DND-41 (cell line): ENCODE measurements at regions not wholly inside any gene's neighbourhood (a gene's known extent, or its start where the extent isn't known, plus 50 kb on each side); places are given as distances from the start of the nearest gene placed in this dataset.

ENCODE experiments used
- EZH2 ChIP-seq: IDR thresholded peaks from 3 replicates; pipeline ENCODE4 v1.6.1; 2012; ENCODE audit warnings: borderline replicate concordance, low read depth, mild to moderate bottlenecking, moderate library complexity, low read length, inconsistent platforms; ENCODE audit not compliant: severe bottlenecking
- TF ChIP-seq, protein P1 (sequence below): IDR thresholded peaks from 2 replicates; pipeline ENCODE4 v1.5.1; 2012; ENCODE audit warnings: borderline replicate concordance, low read length, moderate library complexity, mild to moderate bottlenecking; ENCODE audit not compliant: poor library complexity, severe bottlenecking; ENCODE audit errors: extremely low read depth

DNA sequence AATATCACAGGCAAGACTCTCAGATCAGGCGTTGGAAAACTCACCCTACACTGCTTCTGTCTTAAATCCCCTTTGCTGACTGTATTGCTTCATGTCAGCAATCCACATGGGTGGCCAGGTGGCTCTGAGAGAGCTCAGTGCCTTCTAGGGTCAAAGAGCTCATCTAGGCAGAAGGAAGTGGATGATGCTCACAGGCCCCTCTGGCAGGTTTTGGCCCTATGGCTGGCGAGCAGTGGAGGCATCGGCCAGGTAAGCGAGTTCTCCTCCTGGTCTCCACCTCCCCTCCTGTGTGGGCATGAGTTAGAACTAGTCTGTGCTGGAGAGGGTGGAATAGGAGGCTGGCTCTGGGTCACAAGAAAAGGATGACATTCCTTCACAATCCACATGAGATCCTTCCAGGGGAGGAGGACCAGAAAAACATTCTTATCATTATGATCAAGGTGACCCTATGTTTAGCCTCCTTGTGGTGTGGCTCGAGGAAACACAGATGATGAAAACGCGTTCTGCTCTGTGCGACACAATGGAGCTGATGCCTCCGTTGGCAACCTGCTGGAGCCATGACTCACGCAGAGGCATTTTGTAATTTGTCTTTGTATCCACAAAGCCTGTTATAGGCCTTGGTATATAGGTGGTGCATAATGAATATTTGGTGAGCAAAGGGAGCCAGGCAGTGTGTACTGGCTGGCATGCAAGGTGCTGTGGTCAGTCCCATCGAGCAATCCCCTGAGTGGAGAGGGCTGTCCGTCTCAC, 264.6 kb upstream of the RAB4A start:
- TF ChIP-seq EZH2, result no peak
- TF ChIP-seq, protein P1, sequence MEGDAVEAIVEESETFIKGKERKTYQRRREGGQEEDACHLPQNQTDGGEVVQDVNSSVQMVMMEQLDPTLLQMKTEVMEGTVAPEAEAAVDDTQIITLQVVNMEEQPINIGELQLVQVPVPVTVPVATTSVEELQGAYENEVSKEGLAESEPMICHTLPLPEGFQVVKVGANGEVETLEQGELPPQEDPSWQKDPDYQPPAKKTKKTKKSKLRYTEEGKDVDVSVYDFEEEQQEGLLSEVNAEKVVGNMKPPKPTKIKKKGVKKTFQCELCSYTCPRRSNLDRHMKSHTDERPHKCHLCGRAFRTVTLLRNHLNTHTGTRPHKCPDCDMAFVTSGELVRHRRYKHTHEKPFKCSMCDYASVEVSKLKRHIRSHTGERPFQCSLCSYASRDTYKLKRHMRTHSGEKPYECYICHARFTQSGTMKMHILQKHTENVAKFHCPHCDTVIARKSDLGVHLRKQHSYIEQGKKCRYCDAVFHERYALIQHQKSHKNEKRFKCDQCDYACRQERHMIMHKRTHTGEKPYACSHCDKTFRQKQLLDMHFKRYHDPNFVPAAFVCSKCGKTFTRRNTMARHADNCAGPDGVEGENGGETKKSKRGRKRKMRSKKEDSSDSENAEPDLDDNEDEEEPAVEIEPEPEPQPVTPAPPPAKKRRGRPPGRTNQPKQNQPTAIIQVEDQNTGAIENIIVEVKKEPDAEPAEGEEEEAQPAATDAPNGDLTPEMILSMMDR, result no peak
